Spleen (tissue), 11 donors: ENCODE measurements at regions not wholly inside any gene's neighbourhood (a gene's known extent, or its start where the extent isn't known, plus 50 kb on each side); places are given as distances from the start of the nearest gene placed in this dataset.

ENCODE experiments used
- DNase-seq: peaks from one replicate; pipeline ENCODE4 v3.0.0-alpha.2; 2020
- H3K27ac ChIP-seq, 8 donors: fragments of 200-600 bp; sonication (generic) in 7 of 8; 1 replicate in 4 of 8; 2 replicates in 4 of 8; pipeline versions ENCODE4 v1.5.0 to v1.8.0; 2016 to 2021; ENCODE audit warnings: inconsistent platforms in 4 of 8, mild to moderate bottlenecking in 4 of 8, moderate library complexity in 1 of 8
- H3K27me3 ChIP-seq, 7 donors: fragments of 200-600 bp; sonication (generic) in 6 of 7; replicated peaks in 1 of 7; 1 replicate in 4 of 7; 2 replicates in 3 of 7; pipeline versions ENCODE4 v1.5.0 to v1.8.0; 2016 to 2021; ENCODE audit warnings: inconsistent platforms in 3 of 7, mild to moderate bottlenecking in 1 of 7
- H3K36me3 ChIP-seq, 6 donors: fragments of 200-600 bp; sonication (generic) in 5 of 6; 1 replicate in 4 of 6; 2 replicates in 2 of 6; pipeline versions ENCODE4 v1.5.0 to v1.8.0; 2016 to 2021; ENCODE audit warnings: inconsistent platforms in 2 of 6
- H3K4me1 ChIP-seq, 6 donors: fragments of 200-600 bp; sonication (generic) in 5 of 6; 1 replicate in 3 of 6; 2 replicates in 3 of 6; pipeline versions ENCODE4 v1.5.0 to v1.8.0; 2016 to 2021; ENCODE audit warnings: inconsistent platforms in 3 of 6
- H3K4me3 ChIP-seq, 8 donors: fragments of 200-600 bp; sonication (generic) in 7 of 8; 1 replicate in 4 of 8; 2 replicates in 4 of 8; pipeline versions ENCODE4 v1.5.0 to v1.8.0; 2016 to 2021; ENCODE audit warnings: inconsistent platforms in 4 of 8, mild to moderate bottlenecking in 4 of 8, moderate library complexity in 2 of 8
- H3K9me3 ChIP-seq, 8 donors: fragments of 200-600 bp; sonication (generic) in 7 of 8; 1 replicate in 4 of 8; 2 replicates in 4 of 8; pipeline versions ENCODE4 v1.5.0 to v1.8.0; 2016 to 2021; ENCODE audit warnings: inconsistent platforms in 4 of 8
- CTCF ChIP-seq, 11 experiments: fragments of 200-600 bp in 7 of 11; fragments of 450-650 bp in 4 of 11; sonication (generic) in 4 of 11; IDR thresholded peaks in 8 of 11; conservative IDR thresholded peaks in 3 of 11; 1 replicate in 7 of 11; 2 replicates in 4 of 11; pipeline versions ENCODE4 v1.4.0 to v1.8.0; 2016 to 2021; ENCODE audit warnings: antibody characterized with exemption in 11 of 11, inconsistent platforms in 4 of 11, mild to moderate bottlenecking in 1 of 11
- POLR2A ChIP-seq, 3 donors: fragments of 450-650 bp; IDR thresholded peaks; one replicate each; pipeline ENCODE4 v1.5.1; 2017; ENCODE audit warnings: antibody characterized with exemption in 3 of 3, mild to moderate bottlenecking in 1 of 3
- POLR2AphosphoS5 ChIP-seq, 3 donors: sonication (generic); formaldehyde crosslinking; IDR thresholded peaks; one replicate each; pipeline ENCODE4 v1.5.1; 2017; ENCODE audit warnings: antibody characterized with exemption in 3 of 3
- WGBS, 5 donors: extraction: QIAGEN DNeasy Blood & Tissue Kit in 3 of 5; methylation state at CpG; one replicate each; pipeline versions ENCODE4 v1.1.5 to v1.1.7; 2013 to 2018; 5-methylcytosine and 5-hydroxymethylcytosine counted together
- intact Hi-C: fragments of 100-400 bp; cut with DNase I; formaldehyde crosslinking; loops from one replicate; pipeline ENCODE4 v1.15.0; 2023; ENCODE audit warnings: low total_unique reads
- donor health status: healthy with polysubstance abuse.
- donor health status: DM: no; HTN: no; CAD: no; lungs with moderate emphysema.
- donor health status: DM: no; HTN: no; CAD: no.
- donor health status: Bipolar disorder and iron deficiency.
- donor health status: healthy.
- donor health status: DM: no; HTN: no; CAD: no.
- donor health status: DM: yes; HTN: yes; CAD: no.

- no peak for DNase-seq
- WGBS, 5 donors, result 74 to 85% (median 80%) methylated on average over 4 of the region's 4 CpGs
- no peaks in the 10 kb centered on the region for H3K27me3 ChIP-seq
- intact Hi-C loops, result no loop called here
- H3K4me3 ChIP-seq, result no peak overlapping the region
- no peaks in the 10 kb centered on the region for H3K4me1 ChIP-seq
- H3K9me3 ChIP-seq, result no peaks in the 10 kb centered on the region
- H3K27ac ChIP-seq, result no peak overlapping the region
- H3K36me3 ChIP-seq, result no peaks in the 10 kb centered on the region
- TF ChIP-seq CTCF (IDR thresholded peaks at IDR 0.05 in 8 of 11, conservative IDR thresholded peaks at IDR 0.05 in 3 of 11), result no peak
- TF ChIP-seq POLR2A (IDR thresholded peaks at IDR 0.05), result no peak
- TF ChIP-seq POLR2AphosphoS5 (IDR thresholded peaks at IDR 0.05), result no peak
Observed at GRCh38 chr2:156003780-156004179, 328.7 kb downstream of the NR4A2 start.

- Histone ChIP-seq H3K27ac (no peak overlapping the region), H3K4me1 (no peaks in the 10 kb centered on the region), H3K9me3 (no peaks in the 10 kb centered on the region), H3K4me3 (no peak overlapping the region), H3K36me3 (no peaks in the 10 kb centered on the region), H3K27me3 (no peaks in the 10 kb centered on the region)
- intact Hi-C loops, result no loop called here
- TF ChIP-seq POLR2A (IDR thresholded peaks at IDR 0.05) (no peak), CTCF (IDR thresholded peaks at IDR 0.05 in 8 of 11, conservative IDR thresholded peaks at IDR 0.05 in 3 of 11) (no peak), POLR2AphosphoS5 (IDR thresholded peaks at IDR 0.05) (no peak)
- DNase-seq, result no peak
- 81 to 95% (median 91%) methylated on average over 1 of the region's 1 CpG for WGBS, 5 donors
Observed at GRCh38 chr2:156001851-156002250, 330.7 kb downstream of the NR4A2 start.

GRCh38 chr2:155997538-155997937 lies 335.0 kb downstream of the NR4A2 start:
- TF ChIP-seq POLR2AphosphoS5 (IDR thresholded peaks at IDR 0.05), result no peak
- no peak for TF ChIP-seq CTCF (IDR thresholded peaks at IDR 0.05 in 8 of 11, conservative IDR thresholded peaks at IDR 0.05 in 3 of 11)
- TF ChIP-seq POLR2A (IDR thresholded peaks at IDR 0.05), result no peak
- H3K36me3 ChIP-seq, result no peaks in the 10 kb centered on the region
- no peak overlapping the region for H3K27ac ChIP-seq
- 67 to 88% (median 78%) methylated on average over 2 of the region's 2 CpGs for WGBS, 5 donors
- intact Hi-C loops, result no loop called here
- no peak overlapping the region for H3K4me3 ChIP-seq
- no peak for DNase-seq
- H3K9me3 ChIP-seq, result no peaks in the 10 kb centered on the region
- no peaks in the 10 kb centered on the region for H3K27me3 ChIP-seq
- H3K4me1 ChIP-seq, result no peaks in the 10 kb centered on the region

- H3K4me3 ChIP-seq, result no peak overlapping the region
- H3K36me3 ChIP-seq, result no peaks in the 10 kb centered on the region
- H3K9me3 ChIP-seq, result no peaks in the 10 kb centered on the region
- intact Hi-C loops, result no loop called here
- TF ChIP-seq CTCF (IDR thresholded peaks at IDR 0.05 in 8 of 11, conservative IDR thresholded peaks at IDR 0.05 in 3 of 11), result no peak
- TF ChIP-seq POLR2AphosphoS5 (IDR thresholded peaks at IDR 0.05), result no peak
- no peak for TF ChIP-seq POLR2A (IDR thresholded peaks at IDR 0.05)
- WGBS, 5 donors, result 62 to 81% (median 75%) methylated on average over 1 of the region's 1 CpG
- H3K27me3 ChIP-seq, result no peaks in the 10 kb centered on the region
- DNase-seq, result no peak
- H3K4me1 ChIP-seq, result no peaks in the 10 kb centered on the region
- no peak overlapping the region for H3K27ac ChIP-seq
Observed at GRCh38 chr2:155994315-155994714, 338.2 kb downstream of the NR4A2 start.
